GM12878 (cell line): ENCODE measurements at regions not wholly inside any gene's neighbourhood (a gene's known extent, or its start where the extent isn't known, plus 50 kb on each side); places are given as distances from the start of the nearest gene placed in this dataset.

Experiments
- ATAC-seq: fragments of 200-7000 bp; cut with Tn5 transposase; 3 replicates; pipeline ENCODE4 v1.9.1; 2020; ENCODE audit warnings: mild to moderate bottlenecking, moderate library complexity
- BruUV-seq: library from RNA; stranded (reverse); fragments of 400-500 nt; replicated peaks from 2 replicates; lab custom pipeline; 2021; lab: Mats Ljungman, UMichigan
- CTCF ChIA-PET: fragments of 300-600 bp; sonication (Branson Sonifier 250); formaldehyde crosslinking; extraction: SDS; loops from one replicate; lab custom pipeline; 2021; ENCODE audit warnings: inconsistent platforms; lab: Yijun Ruan, JAX
- POLR2A ChIA-PET: fragments of 350-600 bp; formaldehyde crosslinking; extraction: SDS; loops from one replicate; lab custom pipeline; 2021; ENCODE audit warnings: inconsistent platforms; lab: Charles Lee
- RAD21 ChIA-PET: fragments of 300-600 bp; sonication (Branson Sonifier 250); formaldehyde crosslinking; loops from one replicate; lab custom pipeline; 2023; ENCODE audit warnings: antibody characterized with exemption; ENCODE audit not compliant: unreplicated experiment; lab: Charles Lee
- SMC1A ChIA-PET: fragments of 300-600 bp; sonication (Branson Sonifier 250); formaldehyde crosslinking; loops from one replicate; lab custom pipeline; 2023; ENCODE audit not compliant: unreplicated experiment, uncharacterized antibody; lab: Charles Lee
- DNase-seq: peaks from one replicate; pipeline ENCODE4 v3.0.0-alpha.2; 2011; ENCODE audit warnings: low read depth, low spot score
- FAIRE-seq: peaks from 3 replicates; lab custom pipeline; 2011; peaks lifted over from hg19 to GRCh38; lab: Jason Lieb, UNC
- H2AFZ ChIP-seq: 2 replicates; pipeline ENCODE4 v1.6.0; 2011; ENCODE audit warnings: low read depth, low read length, control low read depth; ENCODE audit not compliant: control insufficient read depth
- H3K27ac ChIP-seq: 2 replicates; pipeline ENCODE4 v1.5.1; 2011; ENCODE audit warnings: control low read depth; ENCODE audit not compliant: control insufficient read depth, insufficient read depth
- H3K27me3 ChIP-seq, 2 experiments: replicated peaks in 1 of 2; 2 replicates each; pipeline versions ENCODE4 v1.6.0 to v1.6.1; 2011; ENCODE audit warnings: low read length in 1 of 2; ENCODE audit not compliant: control insufficient read depth in 2 of 2, insufficient read depth in 2 of 2
- H3K36me3 ChIP-seq, 2 experiments: 2 replicates each; pipeline ENCODE4 v1.5.1; 2011; ENCODE audit warnings: low read length in 1 of 2; ENCODE audit not compliant: control insufficient read depth in 2 of 2, insufficient read depth in 2 of 2
- H3K4me1 ChIP-seq: 2 replicates; pipeline ENCODE4 v1.6.1; 2011; ENCODE audit warnings: mild to moderate bottlenecking, low read length, moderate library complexity, mixed read lengths; ENCODE audit not compliant: control insufficient read depth, insufficient read depth
- H3K4me2 ChIP-seq: 2 replicates; pipeline ENCODE4 v1.6.0; 2011; ENCODE audit warnings: control low read depth; ENCODE audit not compliant: control insufficient read depth, insufficient read depth
- H3K4me3 ChIP-seq: fragments of 200-600 bp; sonication (generic); 2 replicates; pipeline ENCODE4 v1.5.1; 2016
- H3K79me2 ChIP-seq: 2 replicates; pipeline ENCODE4 v1.6.0; 2011; ENCODE audit warnings: low read length; ENCODE audit not compliant: control insufficient read depth, insufficient read depth
- H3K9ac ChIP-seq: 2 replicates; pipeline ENCODE4 v1.8.0; 2011; ENCODE audit warnings: low read length, control low read depth, mixed read lengths; ENCODE audit not compliant: control insufficient read depth, insufficient read depth
- H3K9me3 ChIP-seq: replicated peaks from 3 replicates; pipeline ENCODE4 v1.5.1; 2011; ENCODE audit warnings: mild to moderate bottlenecking, low read length; ENCODE audit not compliant: control insufficient read depth, insufficient read depth
- H4K20me1 ChIP-seq: 2 replicates; pipeline ENCODE4 v1.6.0; 2011; ENCODE audit not compliant: control insufficient read depth, insufficient read depth
- BCL11A ChIP-seq: IDR thresholded peaks from 2 replicates; pipeline ENCODE4 v1.6.1; 2011; ENCODE audit warnings: low read depth, low read length
- BMI1 ChIP-seq: fragments of 450-650 bp; IDR thresholded peaks from 2 replicates; pipeline ENCODE4 v1.6.1; 2016; ENCODE audit warnings: mild to moderate bottlenecking, moderate library complexity, borderline replicate concordance
- CHD4 ChIP-seq: fragments of 200-600 bp; sonication (generic); IDR thresholded peaks from 2 replicates; pipeline ENCODE4 v1.6.1; 2016; ENCODE audit warnings: mild to moderate bottlenecking
- IRF4 ChIP-seq: IDR thresholded peaks from 2 replicates; pipeline ENCODE4 v1.6.1; 2011; ENCODE audit warnings: low read depth, low read length
- JUND ChIP-seq: IDR thresholded peaks from 2 replicates; pipeline ENCODE4 v1.6.1; 2012; ENCODE audit warnings: low read depth, mild to moderate bottlenecking, low read length, improper control_type of control experiment, moderate library complexity
- KLF5 ChIP-seq: fragments of 450-650 bp; IDR thresholded peaks from 2 replicates; pipeline ENCODE4 v1.6.1; 2014; ENCODE audit warnings: mild to moderate bottlenecking; ENCODE audit not compliant: partially characterized antibody
- MEF2B ChIP-seq: fragments of 450-650 bp; IDR thresholded peaks from 2 replicates; pipeline ENCODE4 v1.6.1; 2018; ENCODE audit warnings: mild to moderate bottlenecking, moderate library complexity; ENCODE audit not compliant: partially characterized antibody, poor library complexity, severe bottlenecking
- NFXL1 ChIP-seq: fragments of 450-650 bp; IDR thresholded peaks from 2 replicates; pipeline ENCODE4 v1.6.1; 2017; ENCODE audit warnings: antibody characterized with exemption, mild to moderate bottlenecking, borderline replicate concordance
- SMAD1 ChIP-seq: fragments of 450-650 bp; IDR thresholded peaks from 2 replicates; pipeline ENCODE4 v1.6.1; 2018; ENCODE audit warnings: mild to moderate bottlenecking, low read depth; ENCODE audit not compliant: partially characterized antibody
- SMC3 ChIP-seq: IDR thresholded peaks from 2 replicates; pipeline ENCODE4 v1.6.1; 2011; ENCODE audit warnings: low read length, improper control_type of control experiment, borderline replicate concordance
- WGBS: methylation state at CpG from one replicate; pipeline ENCODE4 v1.1.6; 2016; ENCODE audit warnings: low lambda C conversion rate; ENCODE audit not compliant: insufficient replicate concordance, insufficient coverage; ENCODE audit errors: missing lambda C conversion rate; 5-methylcytosine and 5-hydroxymethylcytosine counted together
- in situ Hi-C: fragments of 300-500 bp; cut with MboI; formaldehyde crosslinking; loops from 9 replicates; pipeline ENCODE4 v1.14.3; 2018; ENCODE audit warnings: mixed read lengths
- intact Hi-C: fragments of 100-400 bp; cut with micrococcal nuclease; formaldehyde crosslinking; loops from one replicate; pipeline ENCODE4 v1.14.2; 2022; ENCODE audit not compliant: unreplicated experiment
- TF ChIP-seq, protein P1 (sequence below): fragments of 450-650 bp; conservative IDR thresholded peaks from 2 replicates; pipeline ENCODE4 v1.6.1; 2017; ENCODE audit warnings: mild to moderate bottlenecking, moderate library complexity
- TF ChIP-seq, protein P2 (sequence below): fragments of 450-650 bp; IDR thresholded peaks from 2 replicates; pipeline ENCODE4 v1.6.1; 2016; ENCODE audit warnings: mild to moderate bottlenecking

DNA sequence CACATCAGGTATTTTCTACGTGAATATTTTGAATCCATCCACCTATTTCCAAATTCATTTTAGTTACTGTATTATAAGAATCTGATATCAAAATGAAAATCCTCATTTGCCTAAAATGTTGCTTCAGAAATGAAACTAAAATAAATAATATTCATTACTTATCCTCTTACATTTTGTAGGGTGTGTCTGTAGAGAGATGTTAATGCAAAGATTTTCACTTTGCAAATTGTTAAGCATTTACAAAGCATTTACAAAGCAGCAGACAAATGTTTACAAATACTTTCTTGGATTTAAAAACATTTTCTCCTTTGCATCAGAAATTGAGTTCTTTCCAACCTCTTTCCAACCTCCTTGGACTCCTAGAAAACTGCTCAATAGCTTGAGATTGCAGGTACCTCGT, 360.0 kb upstream of the DCN start:
- CTCF ChIA-PET: no interaction called here
- SMC1A ChIA-PET: no interaction called here
- H3K27me3 ChIP-seq: no peaks in the 10 kb centered on the region
- POLR2A ChIA-PET: no interaction called here
- ATAC-seq (no peak), DNase-seq (no peak), FAIRE-seq (no peak)
- no peaks in the 10 kb centered on the region for H3K4me1 ChIP-seq
- no peaks in the 10 kb centered on the region for H3K9me3 ChIP-seq
- RAD21 ChIA-PET: no interaction called here
- no peak overlapping the region for H2AFZ ChIP-seq
- no peak overlapping the region for H3K27ac ChIP-seq
- TF ChIP-seq MEF2B (no peak), CHD4 (no peak), IRF4 (no peak), SMC3 (no peak), NFXL1 (no peak)
- 29% methylated on average over 2 of the region's 2 CpGs for WGBS
- H3K36me3 ChIP-seq: no peaks in the 10 kb centered on the region
- H3K4me3 ChIP-seq: no peak overlapping the region
- in situ Hi-C loops: no loop called here
- no TSS peak for BruUV-seq
- no peak overlapping the region for H3K4me2 ChIP-seq
- no peaks in the 10 kb centered on the region for H4K20me1 ChIP-seq
- no peaks in the 10 kb centered on the region for H3K79me2 ChIP-seq
- no peak overlapping the region for H3K9ac ChIP-seq
- intact Hi-C loops: no loop called here

GRCh38 chr12:91542067-91542466, 359.4 kb upstream of the DCN start:
- 0% methylated on average over 1 of the region's 1 CpG for WGBS
- ChIA-PET SMC1A (no interaction called here), RAD21 (no interaction called here)
- no peak overlapping the region for H2AFZ ChIP-seq
- H3K9me3 ChIP-seq: no peaks in the 10 kb centered on the region
- FAIRE-seq: no peak
- in situ Hi-C loops: no loop called here
- TF ChIP-seq, protein P1, sequence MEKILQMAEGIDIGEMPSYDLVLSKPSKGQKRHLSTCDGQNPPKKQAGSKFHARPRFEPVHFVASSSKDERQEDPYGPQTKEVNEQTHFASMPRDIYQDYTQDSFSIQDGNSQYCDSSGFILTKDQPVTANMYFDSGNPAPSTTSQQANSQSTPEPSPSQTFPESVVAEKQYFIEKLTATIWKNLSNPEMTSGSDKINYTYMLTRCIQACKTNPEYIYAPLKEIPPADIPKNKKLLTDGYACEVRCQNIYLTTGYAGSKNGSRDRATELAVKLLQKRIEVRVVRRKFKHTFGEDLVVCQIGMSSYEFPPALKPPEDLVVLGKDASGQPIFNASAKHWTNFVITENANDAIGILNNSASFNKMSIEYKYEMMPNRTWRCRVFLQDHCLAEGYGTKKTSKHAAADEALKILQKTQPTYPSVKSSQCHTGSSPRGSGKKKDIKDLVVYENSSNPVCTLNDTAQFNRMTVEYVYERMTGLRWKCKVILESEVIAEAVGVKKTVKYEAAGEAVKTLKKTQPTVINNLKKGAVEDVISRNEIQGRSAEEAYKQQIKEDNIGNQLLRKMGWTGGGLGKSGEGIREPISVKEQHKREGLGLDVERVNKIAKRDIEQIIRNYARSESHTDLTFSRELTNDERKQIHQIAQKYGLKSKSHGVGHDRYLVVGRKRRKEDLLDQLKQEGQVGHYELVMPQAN: no peak
- no peak for TF ChIP-seq BCL11A
- no peak for TF ChIP-seq KLF5
- TF ChIP-seq SMAD1: no peak
- TF ChIP-seq JUND: no peak
- no peak for TF ChIP-seq BMI1
- TF ChIP-seq, protein P2, sequence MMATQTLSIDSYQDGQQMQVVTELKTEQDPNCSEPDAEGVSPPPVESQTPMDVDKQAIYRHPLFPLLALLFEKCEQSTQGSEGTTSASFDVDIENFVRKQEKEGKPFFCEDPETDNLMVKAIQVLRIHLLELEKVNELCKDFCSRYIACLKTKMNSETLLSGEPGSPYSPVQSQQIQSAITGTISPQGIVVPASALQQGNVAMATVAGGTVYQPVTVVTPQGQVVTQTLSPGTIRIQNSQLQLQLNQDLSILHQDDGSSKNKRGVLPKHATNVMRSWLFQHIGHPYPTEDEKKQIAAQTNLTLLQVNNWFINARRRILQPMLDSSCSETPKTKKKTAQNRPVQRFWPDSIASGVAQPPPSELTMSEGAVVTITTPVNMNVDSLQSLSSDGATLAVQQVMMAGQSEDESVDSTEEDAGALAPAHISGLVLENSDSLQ: no peak
- TF ChIP-seq, all 136 proteins: peak for 0
- BruUV-seq: no TSS peak
- H3K79me2 ChIP-seq: no peaks in the 10 kb centered on the region
- DNase-seq (no peak), ATAC-seq (no peak)
- no peak overlapping the region for H3K4me3 ChIP-seq
- H3K4me1 ChIP-seq: no peaks in the 10 kb centered on the region
- intact Hi-C loops: no loop called here
- no peaks in the 10 kb centered on the region for H4K20me1 ChIP-seq
- no peak overlapping the region for H3K27ac ChIP-seq
- H3K9ac ChIP-seq: no peak overlapping the region
- H3K36me3 ChIP-seq: no peaks in the 10 kb centered on the region
- POLR2A ChIA-PET: no interaction called here
- CTCF ChIA-PET: no interaction called here
- no peak overlapping the region for H3K4me2 ChIP-seq
- H3K27me3 ChIP-seq: no peaks in the 10 kb centered on the region
